Lung (tissue), 11 donors: ENCODE measurements at regions not wholly inside any gene's neighbourhood (a gene's known extent, or its start where the extent isn't known, plus 50 kb on each side); places are given as distances from the start of the nearest gene placed in this dataset.

ENCODE experiments used
- ATAC-seq: fragments of 200-7000 bp; cut with Tn5 transposase; one replicate; pipeline ENCODE4 v1.9.1; 2020; ENCODE audit warnings: moderate number of reproducible peaks; ENCODE audit not compliant: insufficient read depth, low FRiP score
- DNase-seq, 3 donors: peaks; one replicate each; pipeline ENCODE4 v3.0.0-alpha.2; 2013 to 2017
- H3K27ac ChIP-seq, 2 donors: one replicate each; pipeline ENCODE4 v1.5.1; 2013; ENCODE audit warnings: mild to moderate bottlenecking in 2 of 2, moderate library complexity in 2 of 2, control low read depth in 1 of 2, inconsistent platforms in 1 of 2, low read depth in 1 of 2, low read length in 1 of 2
- H3K27me3 ChIP-seq, 3 donors: one replicate each; pipeline ENCODE4 v1.5.1; 2013; ENCODE audit warnings: low read length in 2 of 3; ENCODE audit not compliant: control insufficient read depth in 3 of 3, insufficient read depth in 3 of 3
- H3K36me3 ChIP-seq, 4 donors: one replicate each; pipeline ENCODE4 v1.5.1; 2013; ENCODE audit warnings: low read length in 4 of 4, mild to moderate bottlenecking in 1 of 4, moderate library complexity in 1 of 4; ENCODE audit not compliant: control insufficient read depth in 4 of 4, insufficient read depth in 4 of 4
- H3K4me1 ChIP-seq, 5 donors: one replicate each; pipeline ENCODE4 v1.5.1; 2013; ENCODE audit warnings: low read length in 5 of 5, mild to moderate bottlenecking in 2 of 5, moderate library complexity in 1 of 5; ENCODE audit not compliant: control insufficient read depth in 5 of 5, insufficient read depth in 5 of 5
- H3K4me3 ChIP-seq: one replicate; pipeline ENCODE4 v1.5.1; 2013; ENCODE audit warnings: mild to moderate bottlenecking, control low read depth, moderate library complexity
- H3K9ac ChIP-seq, 2 donors: one replicate each; pipeline ENCODE4 v1.5.1; 2013; ENCODE audit warnings: low read length in 2 of 2, control low read depth in 1 of 2; ENCODE audit not compliant: insufficient read depth in 1 of 2
- H3K9me3 ChIP-seq, 4 donors: one replicate each; pipeline ENCODE4 v1.5.1; 2013; ENCODE audit warnings: low read length in 3 of 4, mild to moderate bottlenecking in 1 of 4, moderate library complexity in 1 of 4; ENCODE audit not compliant: control insufficient read depth in 4 of 4, insufficient read depth in 3 of 4
- CTCF ChIP-seq: IDR thresholded peaks from 2 replicates; pipeline ENCODE4 v1.5.1; 2012; ENCODE audit warnings: mild to moderate bottlenecking; ENCODE audit errors: control extremely low read depth, extremely low read depth
- WGBS, 2 donors: extraction: QIAGEN DNeasy Blood & Tissue Kit; methylation state at CpG; one replicate each; pipeline ENCODE4 v1.1.7; 2013; 5-methylcytosine and 5-hydroxymethylcytosine counted together
- donor health status: control.
- donor health status: control.
- donor health status: Bipolar disorder and iron deficiency.
- donor health status: healthy.
- donor health status: DM: yes; HTN: yes; CAD: no.

- Histone ChIP-seq H3K36me3 (no peaks in the 10 kb centered on the region), H3K9me3 (no peaks in the 10 kb centered on the region), H3K9ac (no peak overlapping the region), H3K27ac (no peak overlapping the region), H3K27me3 (no peaks in the 10 kb centered on the region), H3K4me1 (no peaks in the 10 kb centered on the region), H3K4me3 (no peak overlapping the region)
- DNase-seq = no peak
- 94 to 98% methylated on average over 5 of the region's 5 CpGs for WGBS, 2 donors
- ATAC-seq = no peak
- no peak for TF ChIP-seq CTCF
Observed at GRCh38 chr7:156234192-156234591, 406.4 kb upstream of the RNF32 start.

GRCh38 chr7:156232931-156233705 lies 407.5 kb upstream of the RNF32 start:
- Histone ChIP-seq H3K4me1 (no peaks in the 10 kb centered on the region), H3K9ac (no peak overlapping the region), H3K27ac (no peak overlapping the region), H3K27me3 (no peaks in the 10 kb centered on the region), H3K9me3 (peaks cover 0 to 4% (median under 1%) of the 10 kb centered on the region in 4 donors), H3K4me3 (no peak overlapping the region), H3K36me3 (no peaks in the 10 kb centered on the region)
- 88 to 92% methylated on average over 37 of the region's 37 CpGs for WGBS, 2 donors
- DNase-seq = no peak
- no peak for ATAC-seq
- TF ChIP-seq CTCF = no peak

GRCh38 chr7:156230576-156230975 lies 410.0 kb upstream of the RNF32 start:
- no peak for TF ChIP-seq CTCF
- H3K27ac ChIP-seq = no peak overlapping the region
- H3K9me3 ChIP-seq = peaks cover 0 to 5% (median 2%) of the 10 kb centered on the region in 4 donors
- H3K36me3 ChIP-seq = no peaks in the 10 kb centered on the region
- no peak overlapping the region for H3K4me3 ChIP-seq
- H3K27me3 ChIP-seq = no peaks in the 10 kb centered on the region
- DNase-seq (no peak), ATAC-seq (no peak)
- H3K9ac ChIP-seq = no peak overlapping the region
- WGBS, 2 donors = 89 to 93% methylated on average over 12 of the region's 12 CpGs
- no peaks in the 10 kb centered on the region for H3K4me1 ChIP-seq

GRCh38 chr7:156224833-156225225 lies 412.6 kb upstream of the SHH start:
- Histone ChIP-seq H3K4me1 (no peaks in the 10 kb centered on the region), H3K4me3 (no peak overlapping the region), H3K27ac (no peak overlapping the region), H3K36me3 (no peaks in the 10 kb centered on the region), H3K27me3 (no peaks in the 10 kb centered on the region), H3K9ac (no peak overlapping the region), H3K9me3 (peaks cover 0 to 9% (median 8%) of the 10 kb centered on the region in 4 donors)
- ATAC-seq = no peak
- WGBS, 2 donors = 96 to 100% methylated on average over 1 of the region's 1 CpG
- TF ChIP-seq CTCF = no peak
- DNase-seq = no peak
